ENCODE measurements at regions not wholly inside any gene's neighbourhood (a gene's known extent, or its start where the extent isn't known, plus 50 kb on each side); places are given as distances from the start of the nearest gene placed in this dataset.

DNA sequence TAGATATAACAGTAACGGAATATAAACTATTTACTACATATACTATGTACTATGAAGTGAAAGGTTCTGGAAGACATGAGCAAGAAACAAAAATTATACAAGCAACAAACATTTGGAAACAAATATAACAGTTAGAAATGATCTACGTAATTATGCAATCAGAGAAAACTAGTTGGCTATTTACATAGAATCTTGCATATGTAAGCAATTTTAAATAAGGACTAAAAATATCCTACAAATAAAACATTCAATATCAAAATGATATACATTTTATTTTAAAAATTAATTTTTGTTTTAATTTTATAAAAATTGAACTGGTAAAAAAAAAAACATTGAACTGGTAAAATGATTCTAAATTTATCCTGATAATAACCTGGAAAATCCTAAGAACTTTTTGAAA, 642.5 kb upstream of the PCDH10 start:
- Histone ChIP-seq H3F3A (ENCODE audit: insufficient read depth, low read length, poor library complexity, severe bottlenecking) (no peaks in the 10 kb centered on the region), H2AFZ (ENCODE audit: low read depth, low read length) (no peak overlapping the region), H3K4me3 (ENCODE audit: low read length) (no peak overlapping the region), H3K27me3 (ENCODE audit: insufficient read depth, low read depth, low read length) (no peaks in the 10 kb centered on the region), H3K4me2 (ENCODE audit: low read length) (no peak overlapping the region), H3K9me2 (ENCODE audit: insufficient read depth, low read length) (no peaks in the 10 kb centered on the region), H4K20me1 (ENCODE audit: insufficient read depth) (no peaks in the 10 kb centered on the region), H3K9me3 (ENCODE audit: low read length) (no peaks in the 10 kb centered on the region), H3K27ac (ENCODE audit: low read length) (no peak overlapping the region), H3K36me3 (ENCODE audit: insufficient read depth, low read length) (no peaks in the 10 kb centered on the region), H3K9ac (ENCODE audit: low read length) (no peak overlapping the region), H3K79me2 (replicated peaks; ENCODE audit: insufficient read depth, low read length) (no peaks in the 10 kb centered on the region)
- no peak for TF ChIP-seq SMC3 (conservative IDR thresholded peaks at IDR 0.05; ENCODE audit: poor library complexity)
- no peak for TF ChIP-seq EP300 (conservative IDR thresholded peaks at IDR 0.05; ENCODE audit: poor library complexity, severe bottlenecking)
- no peak for TF ChIP-seq POLR2AphosphoS5 (IDR thresholded peaks at IDR 0.05)
- TF ChIP-seq, protein P1, sequence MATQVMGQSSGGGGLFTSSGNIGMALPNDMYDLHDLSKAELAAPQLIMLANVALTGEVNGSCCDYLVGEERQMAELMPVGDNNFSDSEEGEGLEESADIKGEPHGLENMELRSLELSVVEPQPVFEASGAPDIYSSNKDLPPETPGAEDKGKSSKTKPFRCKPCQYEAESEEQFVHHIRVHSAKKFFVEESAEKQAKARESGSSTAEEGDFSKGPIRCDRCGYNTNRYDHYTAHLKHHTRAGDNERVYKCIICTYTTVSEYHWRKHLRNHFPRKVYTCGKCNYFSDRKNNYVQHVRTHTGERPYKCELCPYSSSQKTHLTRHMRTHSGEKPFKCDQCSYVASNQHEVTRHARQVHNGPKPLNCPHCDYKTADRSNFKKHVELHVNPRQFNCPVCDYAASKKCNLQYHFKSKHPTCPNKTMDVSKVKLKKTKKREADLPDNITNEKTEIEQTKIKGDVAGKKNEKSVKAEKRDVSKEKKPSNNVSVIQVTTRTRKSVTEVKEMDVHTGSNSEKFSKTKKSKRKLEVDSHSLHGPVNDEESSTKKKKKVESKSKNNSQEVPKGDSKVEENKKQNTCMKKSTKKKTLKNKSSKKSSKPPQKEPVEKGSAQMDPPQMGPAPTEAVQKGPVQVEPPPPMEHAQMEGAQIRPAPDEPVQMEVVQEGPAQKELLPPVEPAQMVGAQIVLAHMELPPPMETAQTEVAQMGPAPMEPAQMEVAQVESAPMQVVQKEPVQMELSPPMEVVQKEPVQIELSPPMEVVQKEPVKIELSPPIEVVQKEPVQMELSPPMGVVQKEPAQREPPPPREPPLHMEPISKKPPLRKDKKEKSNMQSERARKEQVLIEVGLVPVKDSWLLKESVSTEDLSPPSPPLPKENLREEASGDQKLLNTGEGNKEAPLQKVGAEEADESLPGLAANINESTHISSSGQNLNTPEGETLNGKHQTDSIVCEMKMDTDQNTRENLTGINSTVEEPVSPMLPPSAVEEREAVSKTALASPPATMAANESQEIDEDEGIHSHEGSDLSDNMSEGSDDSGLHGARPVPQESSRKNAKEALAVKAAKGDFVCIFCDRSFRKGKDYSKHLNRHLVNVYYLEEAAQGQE (IDR thresholded peaks at IDR 0.05; ENCODE audit: borderline replicate concordance) = no peak
- TF ChIP-seq MXI1 (conservative IDR thresholded peaks at IDR 0.05; ENCODE audit: poor library complexity, severe bottlenecking) = no peak
- TF ChIP-seq, protein P2, sequence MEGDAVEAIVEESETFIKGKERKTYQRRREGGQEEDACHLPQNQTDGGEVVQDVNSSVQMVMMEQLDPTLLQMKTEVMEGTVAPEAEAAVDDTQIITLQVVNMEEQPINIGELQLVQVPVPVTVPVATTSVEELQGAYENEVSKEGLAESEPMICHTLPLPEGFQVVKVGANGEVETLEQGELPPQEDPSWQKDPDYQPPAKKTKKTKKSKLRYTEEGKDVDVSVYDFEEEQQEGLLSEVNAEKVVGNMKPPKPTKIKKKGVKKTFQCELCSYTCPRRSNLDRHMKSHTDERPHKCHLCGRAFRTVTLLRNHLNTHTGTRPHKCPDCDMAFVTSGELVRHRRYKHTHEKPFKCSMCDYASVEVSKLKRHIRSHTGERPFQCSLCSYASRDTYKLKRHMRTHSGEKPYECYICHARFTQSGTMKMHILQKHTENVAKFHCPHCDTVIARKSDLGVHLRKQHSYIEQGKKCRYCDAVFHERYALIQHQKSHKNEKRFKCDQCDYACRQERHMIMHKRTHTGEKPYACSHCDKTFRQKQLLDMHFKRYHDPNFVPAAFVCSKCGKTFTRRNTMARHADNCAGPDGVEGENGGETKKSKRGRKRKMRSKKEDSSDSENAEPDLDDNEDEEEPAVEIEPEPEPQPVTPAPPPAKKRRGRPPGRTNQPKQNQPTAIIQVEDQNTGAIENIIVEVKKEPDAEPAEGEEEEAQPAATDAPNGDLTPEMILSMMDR (IDR thresholded peaks at IDR 0.05; ENCODE audit: poor library complexity, severe bottlenecking) = no peak
- no peak for TF ChIP-seq TAF1 (IDR thresholded peaks at IDR 0.05; ENCODE audit: low read depth)
- no peak for TF ChIP-seq EZH2 (IDR thresholded peaks at IDR 0.05; ENCODE audit: borderline replicate concordance, insufficient read depth, low read length, poor library complexity, severe bottlenecking)
- no peak for TF ChIP-seq RAD21 (conservative IDR thresholded peaks at IDR 0.05)

DNA sequence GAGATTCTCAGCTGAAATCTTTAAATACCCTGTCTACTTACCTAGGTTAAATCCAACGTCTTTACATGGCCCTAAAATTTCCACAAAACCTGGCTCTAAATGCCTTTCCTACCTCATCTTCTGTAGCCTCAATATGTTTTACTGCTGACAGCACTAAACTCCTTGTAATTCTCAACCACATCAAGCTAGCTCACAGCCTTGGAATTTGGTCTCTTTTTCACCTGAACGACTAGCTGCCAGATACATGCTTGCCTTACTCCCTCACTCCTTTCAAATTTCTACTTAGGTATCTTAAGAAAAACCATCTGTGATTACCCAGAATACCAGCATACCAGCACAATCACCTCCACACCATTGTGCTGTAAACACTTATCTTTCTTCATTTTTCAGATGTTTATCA, 635.6 kb upstream of the PCDH10 start:
- Histone ChIP-seq H3K36me3 (ENCODE audit: insufficient read depth, low read length) (no peaks in the 10 kb centered on the region), H2AFZ (ENCODE audit: low read depth, low read length) (no peak overlapping the region), H3K9ac (ENCODE audit: low read length) (no peak overlapping the region), H3K4me2 (ENCODE audit: low read length) (no peak overlapping the region), H3K4me3 (ENCODE audit: low read length) (no peak overlapping the region), H3K27ac (ENCODE audit: low read length) (no peak overlapping the region), H3F3A (ENCODE audit: insufficient read depth, low read length, poor library complexity, severe bottlenecking) (no peaks in the 10 kb centered on the region), H3K27me3 (ENCODE audit: insufficient read depth, low read depth, low read length) (no peaks in the 10 kb centered on the region), H3K9me2 (ENCODE audit: insufficient read depth, low read length) (no peaks in the 10 kb centered on the region), H4K20me1 (ENCODE audit: insufficient read depth) (no peaks in the 10 kb centered on the region), H3K9me3 (ENCODE audit: low read length) (no peaks in the 10 kb centered on the region), H3K79me2 (replicated peaks; ENCODE audit: insufficient read depth, low read length) (no peaks in the 10 kb centered on the region)
- TF ChIP-seq, protein P2 (IDR thresholded peaks at IDR 0.05; ENCODE audit: poor library complexity, severe bottlenecking) = no peak
- TF ChIP-seq MXI1 (conservative IDR thresholded peaks at IDR 0.05; ENCODE audit: poor library complexity, severe bottlenecking) = no peak
- TF ChIP-seq EP300 (conservative IDR thresholded peaks at IDR 0.05; ENCODE audit: poor library complexity, severe bottlenecking) = no peak
- no peak for TF ChIP-seq SMC3 (conservative IDR thresholded peaks at IDR 0.05; ENCODE audit: poor library complexity)
- no peak for TF ChIP-seq RAD21 (conservative IDR thresholded peaks at IDR 0.05)
- TF ChIP-seq, protein P1 (IDR thresholded peaks at IDR 0.05; ENCODE audit: borderline replicate concordance) = no peak
- no peak for TF ChIP-seq POLR2AphosphoS5 (IDR thresholded peaks at IDR 0.05)
- no peak for TF ChIP-seq EZH2 (IDR thresholded peaks at IDR 0.05; ENCODE audit: borderline replicate concordance, insufficient read depth, low read length, poor library complexity, severe bottlenecking)
